SK-N-SH (cell line): ENCODE measurements at regions not wholly inside any gene's neighbourhood (a gene's known extent, or its start where the extent isn't known, plus 50 kb on each side); places are given as distances from the start of the nearest gene placed in this dataset.

Source experiments
- CTCF ChIA-PET: fragments of 300-600, 350-600 bp; formaldehyde crosslinking; extraction: SDS; loops from one replicate; lab custom pipeline; 2021; lab: Yijun Ruan, JAX
- POLR2A ChIA-PET: fragments of 350-600 bp; sonication (Branson Sonifier 250); formaldehyde crosslinking; extraction: SDS; loops from one replicate; lab custom pipeline; 2020; ENCODE audit warnings: antibody characterized with exemption, inconsistent platforms; lab: Yijun Ruan, JAX
- DNase-seq: peaks from one replicate; pipeline ENCODE4 v3.0.0; 2012
- H2AFZ ChIP-seq: fragments of 200-600 bp; sonication (generic); 2 replicates; pipeline ENCODE4 v1.8.1; 2016; ENCODE audit warnings: antibody characterized with exemption, mild to moderate bottlenecking, low read depth
- H3F3A ChIP-seq: fragments of 200-600 bp; sonication (generic); replicated peaks from 2 replicates; pipeline ENCODE3; 2016; ENCODE audit warnings: antibody characterized with exemption, mild to moderate bottlenecking; ENCODE audit not compliant: insufficient read depth
- H3K27ac ChIP-seq, 2 experiments: fragments of 200-500 bp in 1 of 2; fragments of 200-600 bp in 1 of 2; sonication (Bioruptor generic) in 1 of 2; sonication (generic), shearing (Covaris generic) in 1 of 2; 2 replicates each; pipeline versions ENCODE4 v1.5.1 to v1.6.1; 2014 to 2016; ENCODE audit warnings: low read depth in 2 of 2, inconsistent platforms in 1 of 2, low read length in 1 of 2, mild to moderate bottlenecking in 1 of 2, mixed read lengths in 1 of 2
- H3K27me3 ChIP-seq: fragments of 200-600 bp; sonication (generic), shearing (Covaris generic); 2 replicates; pipeline ENCODE4 v1.6.1; 2016; ENCODE audit warnings: mixed run types; ENCODE audit not compliant: insufficient read depth
- H3K36me3 ChIP-seq, 2 experiments: fragments of 200-500 bp in 1 of 2; fragments of 200-600 bp in 1 of 2; sonication (Bioruptor generic) in 1 of 2; sonication (generic) in 1 of 2; replicated peaks in 1 of 2; 2 replicates each; pipeline versions ENCODE3 to v1.5.1; 2014 to 2016; ENCODE audit warnings: low read length in 1 of 2, mild to moderate bottlenecking in 1 of 2; ENCODE audit not compliant: insufficient read depth in 2 of 2, control insufficient read depth in 1 of 2
- H3K4me1 ChIP-seq, 2 experiments: fragments of 200-500 bp in 1 of 2; fragments of 200-600 bp in 1 of 2; sonication (Bioruptor generic) in 1 of 2; sonication (generic), shearing (Covaris generic) in 1 of 2; 2 replicates each; pipeline versions ENCODE4 v1.5.1 to v1.6.1; 2014 to 2016; ENCODE audit warnings: low read depth in 1 of 2, low read length in 1 of 2, mixed run types in 1 of 2; ENCODE audit not compliant: insufficient read depth in 2 of 2, control insufficient read depth in 1 of 2
- H3K4me2 ChIP-seq: fragments of 200-600 bp; sonication (generic), shearing (Covaris generic); 2 replicates; pipeline ENCODE4 v1.6.1; 2017; ENCODE audit warnings: mixed run types
- H3K4me3 ChIP-seq, 2 experiments: fragments of 200-500 bp in 1 of 2; fragments of 200-600 bp in 1 of 2; sonication (Bioruptor generic) in 1 of 2; sonication (generic), shearing (Covaris generic) in 1 of 2; 2 replicates each; pipeline versions ENCODE4 v1.5.1 to v1.8.1; 2014 to 2016; ENCODE audit warnings: low read depth in 2 of 2, inconsistent platforms in 1 of 2, low read length in 1 of 2, mild to moderate bottlenecking in 1 of 2, mixed read lengths in 1 of 2, moderate library complexity in 1 of 2
- H3K79me2 ChIP-seq: fragments of 200-600 bp; sonication (generic); 2 replicates; pipeline ENCODE4 v1.8.1; 2017; ENCODE audit warnings: mild to moderate bottlenecking; ENCODE audit not compliant: insufficient read depth
- H3K9ac ChIP-seq: fragments of 200-600 bp; sonication (generic); 2 replicates; pipeline ENCODE4 v1.6.1; 2017; ENCODE audit warnings: mixed run types
- H3K9me2 ChIP-seq: fragments of 200-600 bp; sonication (generic); 2 replicates; pipeline ENCODE4 v1.6.1; 2017; ENCODE audit warnings: mixed run types
- H3K9me3 ChIP-seq: fragments of 200-600 bp; sonication (generic); 2 replicates; pipeline ENCODE4 v1.6.1; 2017; ENCODE audit warnings: mixed run types, mild to moderate bottlenecking, moderate library complexity
- H4K20me1 ChIP-seq: fragments of 200-600 bp; sonication (generic); 2 replicates; pipeline ENCODE4 v1.6.1; 2017; ENCODE audit warnings: mild to moderate bottlenecking, mixed run types; ENCODE audit not compliant: insufficient read depth
- CHD2 ChIP-seq: fragments of 150-350 bp; IDR thresholded peaks from 2 replicates; pipeline ENCODE4 v1.6.1; 2018; ENCODE audit warnings: low read length; ENCODE audit not compliant: partially characterized antibody
- ELF1 ChIP-seq: IDR thresholded peaks from 2 replicates; pipeline ENCODE4 v1.4.0; 2012
- EP300 ChIP-seq, 2 experiments: IDR thresholded peaks; 2 replicates each; pipeline versions ENCODE4 v1.4.0 to v1.6.1; 2012; ENCODE audit warnings: borderline replicate concordance in 1 of 2, low read depth in 1 of 2, low read length in 1 of 2
- EZH2phosphoT487 ChIP-seq: fragments of 200-600 bp; sonication (generic); IDR thresholded peaks from 2 replicates; pipeline ENCODE4 v1.6.1; 2017; ENCODE audit warnings: low read depth, mixed run types, mild to moderate bottlenecking, antibody characterized with exemption, moderate library complexity, borderline replicate concordance
- GATA2 ChIP-seq: sonication (generic); formaldehyde crosslinking; IDR thresholded peaks from 2 replicates; pipeline ENCODE4 v1.5.0; 2020; ENCODE audit warnings: mild to moderate bottlenecking, missing genetic modification reagents
- IRF3 ChIP-seq: fragments of 150-350 bp; IDR thresholded peaks from 2 replicates; pipeline ENCODE4 v1.6.1; 2016; ENCODE audit warnings: mild to moderate bottlenecking, low read depth, low read length
- JUND ChIP-seq: IDR thresholded peaks from 2 replicates; pipeline ENCODE4 v1.4.0; 2012
- MEF2A ChIP-seq: IDR thresholded peaks from 2 replicates; pipeline ENCODE4 v1.4.0; 2012; ENCODE audit warnings: low read depth, borderline replicate concordance
- MXI1 ChIP-seq: IDR thresholded peaks from 2 replicates; pipeline ENCODE4 v1.6.1; 2012; ENCODE audit warnings: mild to moderate bottlenecking, low read depth, low read length, improper control_type of control experiment
- NFIC ChIP-seq: IDR thresholded peaks from 2 replicates; pipeline ENCODE4 v1.4.0; 2012; ENCODE audit warnings: borderline replicate concordance
- SIN3A ChIP-seq: IDR thresholded peaks from 2 replicates; pipeline ENCODE4 v1.6.1; 2012; ENCODE audit warnings: low read depth, mild to moderate bottlenecking, low read length, moderate library complexity, borderline replicate concordance
- SMC3 ChIP-seq: IDR thresholded peaks from 2 replicates; pipeline ENCODE4 v1.6.1; 2012; ENCODE audit warnings: low read depth, low read length, improper control_type of control experiment
- TCF12 ChIP-seq: IDR thresholded peaks from 2 replicates; pipeline ENCODE4 v1.4.0; 2012
- ZBTB33 ChIP-seq: IDR thresholded peaks from 2 replicates; pipeline ENCODE4 v1.4.0; 2012; ENCODE audit warnings: low read depth, borderline replicate concordance
- WGBS: methylation state at CpG from one replicate; pipeline ENCODE4 v1.1.6; 2017; ENCODE audit warnings: low lambda C conversion rate; 5-methylcytosine and 5-hydroxymethylcytosine counted together
- TF ChIP-seq, protein P1 (sequence below): fragments of 200-600 bp; sonication (generic); IDR thresholded peaks from 2 replicates; pipeline ENCODE4 v1.6.1; 2017; ENCODE audit warnings: antibody characterized with exemption, mild to moderate bottlenecking, moderate library complexity
- TF ChIP-seq, protein P2 (sequence below): IDR thresholded peaks from 2 replicates; pipeline ENCODE4; 2012

GRCh38 chr4:81930506-81931238, 443.1 kb downstream of the HNRNPD start:
- no peak overlapping the region for H3K4me3 ChIP-seq
- H3K9ac ChIP-seq = no peak overlapping the region
- ChIA-PET POLR2A (no interaction called here), CTCF (interaction anchor here (1.5 kb wide), 1 partner anchor 18 kb away, joined by 7 read pairs; no protein-coding TSS in a partner anchor)
- DNase-seq = no peak
- no peaks in the 10 kb centered on the region for H3F3A ChIP-seq
- TF ChIP-seq, protein P1, sequence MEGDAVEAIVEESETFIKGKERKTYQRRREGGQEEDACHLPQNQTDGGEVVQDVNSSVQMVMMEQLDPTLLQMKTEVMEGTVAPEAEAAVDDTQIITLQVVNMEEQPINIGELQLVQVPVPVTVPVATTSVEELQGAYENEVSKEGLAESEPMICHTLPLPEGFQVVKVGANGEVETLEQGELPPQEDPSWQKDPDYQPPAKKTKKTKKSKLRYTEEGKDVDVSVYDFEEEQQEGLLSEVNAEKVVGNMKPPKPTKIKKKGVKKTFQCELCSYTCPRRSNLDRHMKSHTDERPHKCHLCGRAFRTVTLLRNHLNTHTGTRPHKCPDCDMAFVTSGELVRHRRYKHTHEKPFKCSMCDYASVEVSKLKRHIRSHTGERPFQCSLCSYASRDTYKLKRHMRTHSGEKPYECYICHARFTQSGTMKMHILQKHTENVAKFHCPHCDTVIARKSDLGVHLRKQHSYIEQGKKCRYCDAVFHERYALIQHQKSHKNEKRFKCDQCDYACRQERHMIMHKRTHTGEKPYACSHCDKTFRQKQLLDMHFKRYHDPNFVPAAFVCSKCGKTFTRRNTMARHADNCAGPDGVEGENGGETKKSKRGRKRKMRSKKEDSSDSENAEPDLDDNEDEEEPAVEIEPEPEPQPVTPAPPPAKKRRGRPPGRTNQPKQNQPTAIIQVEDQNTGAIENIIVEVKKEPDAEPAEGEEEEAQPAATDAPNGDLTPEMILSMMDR = no peak
- TF ChIP-seq ZBTB33 (no peak), CHD2 (no peak), JUND (no peak), EP300 (IDR thresholded peaks at IDR 0.05; ENCODE audit: borderline replicate concordance in 1 of 2, low read depth in 1 of 2, low read length in 1 of 2) (no peak), ELF1 (no peak), NFIC (no peak), MXI1 (no peak), TCF12 (no peak), GATA2 (no peak), IRF3 (no peak), SIN3A (no peak), SMC3 (no peak), EZH2phosphoT487 (no peak), MEF2A (no peak)
- TF ChIP-seq, protein P2, sequence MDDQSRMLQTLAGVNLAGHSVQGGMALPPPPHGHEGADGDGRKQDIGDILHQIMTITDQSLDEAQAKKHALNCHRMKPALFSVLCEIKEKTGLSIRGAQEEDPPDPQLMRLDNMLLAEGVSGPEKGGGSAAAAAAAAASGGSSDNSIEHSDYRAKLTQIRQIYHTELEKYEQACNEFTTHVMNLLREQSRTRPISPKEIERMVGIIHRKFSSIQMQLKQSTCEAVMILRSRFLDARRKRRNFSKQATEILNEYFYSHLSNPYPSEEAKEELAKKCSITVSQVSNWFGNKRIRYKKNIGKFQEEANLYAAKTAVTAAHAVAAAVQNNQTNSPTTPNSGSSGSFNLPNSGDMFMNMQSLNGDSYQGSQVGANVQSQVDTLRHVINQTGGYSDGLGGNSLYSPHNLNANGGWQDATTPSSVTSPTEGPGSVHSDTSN = no peak
- no peaks in the 10 kb centered on the region for H3K9me3 ChIP-seq
- no peaks in the 10 kb centered on the region for H3K27me3 ChIP-seq
- H2AFZ ChIP-seq = no peak overlapping the region
- no peaks in the 10 kb centered on the region for H3K9me2 ChIP-seq
- H3K36me3 ChIP-seq = no peaks in the 10 kb centered on the region
- H3K27ac ChIP-seq = no peak overlapping the region
- H3K79me2 ChIP-seq = no peaks in the 10 kb centered on the region
- 18% methylated on average over 3 of the region's 3 CpGs for WGBS
- H3K4me2 ChIP-seq = no peak overlapping the region
- H4K20me1 ChIP-seq = no peaks in the 10 kb centered on the region
- H3K4me1 ChIP-seq = no peaks in the 10 kb centered on the region
